Loucy (cell line): ENCODE measurements at regions not wholly inside any gene's neighbourhood (a gene's known extent, or its start where the extent isn't known, plus 50 kb on each side); places are given as distances from the start of the nearest gene placed in this dataset.

Experiments
- EZH2phosphoT487 ChIP-seq: fragments of 200-600 bp; IDR thresholded peaks from 2 replicates; pipeline ENCODE4 v1.6.1; 2018; ENCODE audit warnings: antibody characterized with exemption, mild to moderate bottlenecking, moderate library complexity, borderline replicate concordance
- TF ChIP-seq, protein P1 (sequence below): fragments of 200-600 bp; sonication (generic); conservative IDR thresholded peaks from 2 replicates; pipeline ENCODE4 v1.5.1; 2014; ENCODE audit warnings: mild to moderate bottlenecking, antibody characterized with exemption, low read length

DNA sequence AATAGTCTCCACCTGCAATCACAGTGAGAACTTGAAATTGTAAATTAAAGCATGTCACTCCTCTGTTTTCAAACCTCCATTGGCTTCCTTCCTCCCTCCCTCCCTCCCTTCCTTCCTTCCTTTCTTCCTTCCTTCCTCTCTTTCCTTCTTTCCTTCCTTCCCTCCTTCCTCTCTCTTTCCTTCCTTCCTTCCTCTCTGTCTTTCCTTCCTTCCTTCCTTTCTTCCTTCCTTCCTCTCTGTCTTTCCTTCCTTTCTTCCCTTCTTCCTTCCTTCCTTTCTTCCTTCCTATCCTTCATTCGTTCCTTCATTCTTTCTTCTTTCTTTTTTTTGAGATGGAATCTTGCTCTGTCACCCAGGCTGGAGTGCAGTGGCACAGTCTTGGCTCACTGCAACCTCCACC lies 595.0 kb upstream of the ZNF608 start:
- TF ChIP-seq, protein P1, sequence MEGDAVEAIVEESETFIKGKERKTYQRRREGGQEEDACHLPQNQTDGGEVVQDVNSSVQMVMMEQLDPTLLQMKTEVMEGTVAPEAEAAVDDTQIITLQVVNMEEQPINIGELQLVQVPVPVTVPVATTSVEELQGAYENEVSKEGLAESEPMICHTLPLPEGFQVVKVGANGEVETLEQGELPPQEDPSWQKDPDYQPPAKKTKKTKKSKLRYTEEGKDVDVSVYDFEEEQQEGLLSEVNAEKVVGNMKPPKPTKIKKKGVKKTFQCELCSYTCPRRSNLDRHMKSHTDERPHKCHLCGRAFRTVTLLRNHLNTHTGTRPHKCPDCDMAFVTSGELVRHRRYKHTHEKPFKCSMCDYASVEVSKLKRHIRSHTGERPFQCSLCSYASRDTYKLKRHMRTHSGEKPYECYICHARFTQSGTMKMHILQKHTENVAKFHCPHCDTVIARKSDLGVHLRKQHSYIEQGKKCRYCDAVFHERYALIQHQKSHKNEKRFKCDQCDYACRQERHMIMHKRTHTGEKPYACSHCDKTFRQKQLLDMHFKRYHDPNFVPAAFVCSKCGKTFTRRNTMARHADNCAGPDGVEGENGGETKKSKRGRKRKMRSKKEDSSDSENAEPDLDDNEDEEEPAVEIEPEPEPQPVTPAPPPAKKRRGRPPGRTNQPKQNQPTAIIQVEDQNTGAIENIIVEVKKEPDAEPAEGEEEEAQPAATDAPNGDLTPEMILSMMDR = no peak
- TF ChIP-seq EZH2phosphoT487 = no peak
